ENCODE measurements at regions not wholly inside any gene's neighbourhood (a gene's known extent, or its start where the extent isn't known, plus 50 kb on each side); places are given as distances from the start of the nearest gene placed in this dataset.

DNA sequence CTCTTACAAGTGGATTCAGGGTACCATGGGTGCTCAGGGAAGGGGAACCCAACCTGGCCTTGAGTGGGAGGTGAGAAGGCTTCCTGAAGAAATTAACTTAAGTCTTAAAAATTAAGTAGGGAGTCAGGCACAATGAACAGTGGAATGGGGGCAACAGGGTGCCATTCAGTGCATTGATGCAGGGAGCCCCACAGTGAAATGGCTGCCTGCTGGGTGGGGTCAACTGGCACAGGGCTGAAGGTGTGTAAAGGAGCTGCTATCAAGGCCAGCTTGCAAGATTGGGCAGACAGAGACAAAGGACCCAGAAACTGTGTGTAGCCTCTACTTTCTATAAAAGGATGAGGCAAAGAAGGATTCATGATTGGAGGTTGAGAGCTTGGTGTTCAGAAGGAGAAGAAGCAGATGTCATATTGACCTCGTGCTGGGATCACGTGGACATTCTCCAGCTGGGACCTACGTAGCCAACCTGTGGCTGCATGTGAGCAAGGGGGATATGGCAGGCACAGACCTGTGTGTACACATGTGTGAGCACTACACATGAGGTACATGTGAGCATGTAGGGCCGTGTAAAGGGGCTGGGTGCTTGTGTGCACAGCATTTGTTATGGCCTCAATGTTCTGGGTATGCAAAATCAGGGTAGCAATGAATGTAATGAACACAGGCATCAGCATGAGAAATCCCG is 209.5 kb upstream of the HAAO start:
- DNase-seq (ENCODE audit: low read depth, low spot score) (no peak), ATAC-seq (no peak)
- Histone ChIP-seq H3K27ac (ENCODE audit: low read depth, low read length) (no peak overlapping the region), H3K36me3 (ENCODE audit: control insufficient read depth in 1 of 2, insufficient read depth in 2 of 2, low read length in 2 of 2) (no peaks in the 10 kb centered on the region), H2AFZ (ENCODE audit: low read depth, low read length, poor library complexity, severe bottlenecking) (no peak overlapping the region), H4K20me1 (ENCODE audit: insufficient read depth) (no peaks in the 10 kb centered on the region), H3K4me3 (replicated peaks in 1 of 2; ENCODE audit: low read depth in 1 of 2, low read length in 2 of 2) (no peak overlapping the region), H3K9me3 (ENCODE audit: control insufficient read depth in 1 of 2, insufficient read depth in 1 of 2, low read depth in 1 of 2, low read length in 2 of 2) (no peaks in the 10 kb centered on the region), H3K4me2 (ENCODE audit: low read length) (no peak overlapping the region), H3K27me3 (ENCODE audit: insufficient read depth, low read length) (no peaks in the 10 kb centered on the region), H3K9me2 (ENCODE audit: insufficient read depth) (no peaks in the 10 kb centered on the region), H3K79me2 (ENCODE audit: insufficient read depth, low read length) (no peaks in the 10 kb centered on the region), H3K4me1 (ENCODE audit: control insufficient read depth in 1 of 2, insufficient read depth in 2 of 2, low read length in 2 of 2) (no peaks in the 10 kb centered on the region), H3K9ac (ENCODE audit: low read length) (no peak overlapping the region)
- intact Hi-C loops (cut with micrococcal nuclease): no loop called here
- TF ChIP-seq, protein P1, sequence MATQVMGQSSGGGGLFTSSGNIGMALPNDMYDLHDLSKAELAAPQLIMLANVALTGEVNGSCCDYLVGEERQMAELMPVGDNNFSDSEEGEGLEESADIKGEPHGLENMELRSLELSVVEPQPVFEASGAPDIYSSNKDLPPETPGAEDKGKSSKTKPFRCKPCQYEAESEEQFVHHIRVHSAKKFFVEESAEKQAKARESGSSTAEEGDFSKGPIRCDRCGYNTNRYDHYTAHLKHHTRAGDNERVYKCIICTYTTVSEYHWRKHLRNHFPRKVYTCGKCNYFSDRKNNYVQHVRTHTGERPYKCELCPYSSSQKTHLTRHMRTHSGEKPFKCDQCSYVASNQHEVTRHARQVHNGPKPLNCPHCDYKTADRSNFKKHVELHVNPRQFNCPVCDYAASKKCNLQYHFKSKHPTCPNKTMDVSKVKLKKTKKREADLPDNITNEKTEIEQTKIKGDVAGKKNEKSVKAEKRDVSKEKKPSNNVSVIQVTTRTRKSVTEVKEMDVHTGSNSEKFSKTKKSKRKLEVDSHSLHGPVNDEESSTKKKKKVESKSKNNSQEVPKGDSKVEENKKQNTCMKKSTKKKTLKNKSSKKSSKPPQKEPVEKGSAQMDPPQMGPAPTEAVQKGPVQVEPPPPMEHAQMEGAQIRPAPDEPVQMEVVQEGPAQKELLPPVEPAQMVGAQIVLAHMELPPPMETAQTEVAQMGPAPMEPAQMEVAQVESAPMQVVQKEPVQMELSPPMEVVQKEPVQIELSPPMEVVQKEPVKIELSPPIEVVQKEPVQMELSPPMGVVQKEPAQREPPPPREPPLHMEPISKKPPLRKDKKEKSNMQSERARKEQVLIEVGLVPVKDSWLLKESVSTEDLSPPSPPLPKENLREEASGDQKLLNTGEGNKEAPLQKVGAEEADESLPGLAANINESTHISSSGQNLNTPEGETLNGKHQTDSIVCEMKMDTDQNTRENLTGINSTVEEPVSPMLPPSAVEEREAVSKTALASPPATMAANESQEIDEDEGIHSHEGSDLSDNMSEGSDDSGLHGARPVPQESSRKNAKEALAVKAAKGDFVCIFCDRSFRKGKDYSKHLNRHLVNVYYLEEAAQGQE (IDR thresholded peaks at IDR 0.05; ENCODE audit: low read depth): no peak
- POLR2A ChIA-PET: no interaction called here
- RAD21 ChIA-PET (ENCODE audit: low non-redundant PET in 1 of 2, low total read pairs in 2 of 2, uncharacterized antibody in 2 of 2, unreplicated experiment in 2 of 2): no interaction called here
- CTCF ChIA-PET: no interaction called here
- BruUV-seq (replicated peaks): no TSS peak

DNA sequence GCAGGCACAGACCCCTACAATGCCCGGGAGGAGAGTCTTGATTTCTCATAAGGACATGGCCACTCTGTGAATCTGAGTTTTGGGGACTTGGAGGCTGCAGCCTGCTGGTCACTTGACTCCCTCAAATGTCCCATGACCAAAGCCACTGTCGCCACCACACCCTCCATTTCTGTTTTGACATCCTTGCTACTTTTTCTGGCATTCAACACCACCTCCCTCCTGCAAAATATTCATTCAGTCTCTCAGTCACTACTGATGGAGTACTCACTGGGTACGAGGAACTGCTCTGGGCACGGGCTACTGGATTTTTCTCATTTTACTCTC is 208.6 kb upstream of the HAAO start:
- no peak for DNase-seq (ENCODE audit: low read depth, low spot score)
- no peak overlapping the region for H3K27ac ChIP-seq (ENCODE audit: low read depth, low read length)

More for the DNA sequence above, 208.6 kb upstream of the HAAO start:
- H3K27me3 ChIP-seq (ENCODE audit: insufficient read depth, low read length): no peaks in the 10 kb centered on the region
- ChIA-PET POLR2A (no interaction called here), RAD21 (ENCODE audit: low non-redundant PET in 1 of 2, low total read pairs in 2 of 2, uncharacterized antibody in 2 of 2, unreplicated experiment in 2 of 2) (no interaction called here), CTCF (no interaction called here)
- TF ChIP-seq FOSL1 (IDR thresholded peaks at IDR 0.05; ENCODE audit: low read depth): no peak
- TF ChIP-seq, protein P2, sequence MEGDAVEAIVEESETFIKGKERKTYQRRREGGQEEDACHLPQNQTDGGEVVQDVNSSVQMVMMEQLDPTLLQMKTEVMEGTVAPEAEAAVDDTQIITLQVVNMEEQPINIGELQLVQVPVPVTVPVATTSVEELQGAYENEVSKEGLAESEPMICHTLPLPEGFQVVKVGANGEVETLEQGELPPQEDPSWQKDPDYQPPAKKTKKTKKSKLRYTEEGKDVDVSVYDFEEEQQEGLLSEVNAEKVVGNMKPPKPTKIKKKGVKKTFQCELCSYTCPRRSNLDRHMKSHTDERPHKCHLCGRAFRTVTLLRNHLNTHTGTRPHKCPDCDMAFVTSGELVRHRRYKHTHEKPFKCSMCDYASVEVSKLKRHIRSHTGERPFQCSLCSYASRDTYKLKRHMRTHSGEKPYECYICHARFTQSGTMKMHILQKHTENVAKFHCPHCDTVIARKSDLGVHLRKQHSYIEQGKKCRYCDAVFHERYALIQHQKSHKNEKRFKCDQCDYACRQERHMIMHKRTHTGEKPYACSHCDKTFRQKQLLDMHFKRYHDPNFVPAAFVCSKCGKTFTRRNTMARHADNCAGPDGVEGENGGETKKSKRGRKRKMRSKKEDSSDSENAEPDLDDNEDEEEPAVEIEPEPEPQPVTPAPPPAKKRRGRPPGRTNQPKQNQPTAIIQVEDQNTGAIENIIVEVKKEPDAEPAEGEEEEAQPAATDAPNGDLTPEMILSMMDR (IDR thresholded peaks at IDR 0.05 in 2 of 3, conservative IDR thresholded peaks at IDR 0.05 in 1 of 3; ENCODE audit: borderline replicate concordance in 1 of 3, insufficient read depth in 1 of 3, low read depth in 2 of 3, low read length in 2 of 3): no peak
- no peak for TF ChIP-seq POLR2AphosphoS5 (IDR thresholded peaks at IDR 0.05; ENCODE audit: low read depth, low read length)
- no peak for TF ChIP-seq ZNF274 (IDR thresholded peaks at IDR 0.05; ENCODE audit: low read depth, low read length)
- no peak for TF ChIP-seq POLR2A (IDR thresholded peaks at IDR 0.05; ENCODE audit: borderline replicate concordance, extremely low read depth, insufficient read depth, insufficient read length)
- TF ChIP-seq EZH2phosphoT487 (IDR thresholded peaks at IDR 0.05; ENCODE audit: borderline replicate concordance): no peak
- TF ChIP-seq, protein P3, sequence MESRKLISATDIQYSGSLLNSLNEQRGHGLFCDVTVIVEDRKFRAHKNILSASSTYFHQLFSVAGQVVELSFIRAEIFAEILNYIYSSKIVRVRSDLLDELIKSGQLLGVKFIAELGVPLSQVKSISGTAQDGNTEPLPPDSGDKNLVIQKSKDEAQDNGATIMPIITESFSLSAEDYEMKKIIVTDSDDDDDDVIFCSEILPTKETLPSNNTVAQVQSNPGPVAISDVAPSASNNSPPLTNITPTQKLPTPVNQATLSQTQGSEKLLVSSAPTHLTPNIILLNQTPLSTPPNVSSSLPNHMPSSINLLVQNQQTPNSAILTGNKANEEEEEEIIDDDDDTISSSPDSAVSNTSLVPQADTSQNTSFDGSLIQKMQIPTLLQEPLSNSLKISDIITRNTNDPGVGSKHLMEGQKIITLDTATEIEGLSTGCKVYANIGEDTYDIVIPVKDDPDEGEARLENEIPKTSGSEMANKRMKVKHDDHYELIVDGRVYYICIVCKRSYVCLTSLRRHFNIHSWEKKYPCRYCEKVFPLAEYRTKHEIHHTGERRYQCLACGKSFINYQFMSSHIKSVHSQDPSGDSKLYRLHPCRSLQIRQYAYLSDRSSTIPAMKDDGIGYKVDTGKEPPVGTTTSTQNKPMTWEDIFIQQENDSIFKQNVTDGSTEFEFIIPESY (IDR thresholded peaks at IDR 0.05; ENCODE audit: extremely low read depth, insufficient replicate concordance, low read length): no peak
- no peak for TF ChIP-seq EGR1 (IDR thresholded peaks at IDR 0.05; ENCODE audit: low read depth)
- TF ChIP-seq SP1 (IDR thresholded peaks at IDR 0.05; ENCODE audit: low read depth): no peak
- no peak for TF ChIP-seq YY1 (IDR thresholded peaks at IDR 0.05; ENCODE audit: extremely low read depth, insufficient replicate concordance, low read depth, low read length)
- TF ChIP-seq, protein P4, sequence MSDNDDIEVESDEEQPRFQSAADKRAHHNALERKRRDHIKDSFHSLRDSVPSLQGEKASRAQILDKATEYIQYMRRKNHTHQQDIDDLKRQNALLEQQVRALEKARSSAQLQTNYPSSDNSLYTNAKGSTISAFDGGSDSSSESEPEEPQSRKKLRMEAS (IDR thresholded peaks at IDR 0.05): no peak
- TF ChIP-seq RAD21 (IDR thresholded peaks at IDR 0.05; ENCODE audit: low read depth): no peak
- H3K9me3 ChIP-seq (ENCODE audit: control insufficient read depth in 1 of 2, insufficient read depth in 1 of 2, low read depth in 1 of 2, low read length in 2 of 2): no peaks in the 10 kb centered on the region
- no peaks in the 10 kb centered on the region for H4K20me1 ChIP-seq (ENCODE audit: insufficient read depth)
- H3K9me2 ChIP-seq (ENCODE audit: insufficient read depth): no peaks in the 10 kb centered on the region
- H3K4me2 ChIP-seq (ENCODE audit: low read length): no peak overlapping the region
- no TSS peak for BruUV-seq (replicated peaks)
- intact Hi-C loops (cut with micrococcal nuclease): no loop called here
- no peak overlapping the region for H2AFZ ChIP-seq (ENCODE audit: low read depth, low read length, poor library complexity, severe bottlenecking)
- H3K4me3 ChIP-seq (replicated peaks in 1 of 2; ENCODE audit: low read depth in 1 of 2, low read length in 2 of 2): no peak overlapping the region
- no peak overlapping the region for H3K9ac ChIP-seq (ENCODE audit: low read length)
- ATAC-seq: no peak
- no peaks in the 10 kb centered on the region for H3K79me2 ChIP-seq (ENCODE audit: insufficient read depth, low read length)
- no peaks in the 10 kb centered on the region for H3K4me1 ChIP-seq (ENCODE audit: control insufficient read depth in 1 of 2, insufficient read depth in 2 of 2, low read length in 2 of 2)
- no peaks in the 10 kb centered on the region for H3K36me3 ChIP-seq (ENCODE audit: control insufficient read depth in 1 of 2, insufficient read depth in 2 of 2, low read length in 2 of 2)
